NCI-H510A (cell line): ENCODE measurements at regions not wholly inside any gene's neighbourhood (a gene's known extent, or its start where the extent isn't known, plus 50 kb on each side); places are given as distances from the start of the nearest gene placed in this dataset.
"Not testable (repeated sequence)": the region's sequence is repeated elsewhere in the genome, so short reads cannot be mapped to it uniquely, and the experiment has no call there.

Experiments used
- DNase-seq: peaks from one replicate; lab custom pipeline; 2025; lab: John Stamatoyannopoulos, UW

GRCh38 chr4:154982187-154983047, 201.3 kb downstream of the RBM46 start:
- DNase-seq = no peak

- no peak for DNase-seq
Observed at GRCh38 chr4:154983714-154984113, 202.6 kb downstream of the RBM46 start.

GRCh38 chr4:154984148-154984547, 203.1 kb downstream of the RBM46 start:
- DNase-seq = no peak

- DNase-seq = no peak
Observed at GRCh38 chr4:154984616-154985015, 203.5 kb downstream of the RBM46 start.

GRCh38 chr4:154985673-154986072, 204.6 kb downstream of the RBM46 start:
- no peak for DNase-seq

- DNase-seq = no peak
Observed at GRCh38 chr4:154988511-154988910, 207.4 kb downstream of the RBM46 start.

- no peak for DNase-seq
Observed at GRCh38 chr4:154989511-154989910, 208.4 kb downstream of the RBM46 start.

- not testable (repeated sequence) for DNase-seq
Observed at GRCh38 chr4:154997866-154998265, 210.6 kb upstream of the NPY2R start.

GRCh38 chr4:154998284-154998683, 210.2 kb upstream of the NPY2R start:
- no peak for DNase-seq

GRCh38 chr4:154998773-154999172, 209.7 kb upstream of the NPY2R start:
- DNase-seq = no peak

- DNase-seq = no peak
Observed at GRCh38 chr4:154999950-155000578, 208.4 kb upstream of the NPY2R start.

- no peak for DNase-seq
Observed at GRCh38 chr4:155001251-155001650, 207.2 kb upstream of the NPY2R start.

- DNase-seq = no peak
Observed at GRCh38 chr4:155005395-155006090, 202.9 kb upstream of the NPY2R start.

- no peak for DNase-seq
Observed at GRCh38 chr4:155007660-155008176, 200.7 kb upstream of the NPY2R start.

GRCh38 chr4:155008389-155008788, 200.0 kb upstream of the NPY2R start:
- no peak for DNase-seq

GRCh38 chr4:155009288-155009687, 199.1 kb upstream of the NPY2R start:
- DNase-seq = no peak

- DNase-seq = no peak
Observed at GRCh38 chr4:155010376-155010775, 198.1 kb upstream of the NPY2R start.

- DNase-seq = no peak
Observed at GRCh38 chr4:155011163-155011780, 197.2 kb upstream of the NPY2R start.

GRCh38 chr4:155012469-155012868, 196.0 kb upstream of the NPY2R start:
- no peak for DNase-seq

- DNase-seq = no peak
Observed at GRCh38 chr4:155017426-155017825, 191.0 kb upstream of the NPY2R start.

GRCh38 chr4:155025762-155026457, 182.5 kb upstream of the NPY2R start:
- no peak for DNase-seq

GRCh38 chr4:155026715-155027114, 181.7 kb upstream of the NPY2R start:
- DNase-seq = no peak
